Fibroblast of lung (primary cell): ENCODE measurements at regions not wholly inside any gene's neighbourhood (a gene's known extent, or its start where the extent isn't known, plus 50 kb on each side); places are given as distances from the start of the nearest gene placed in this dataset.

Experiments used
- EZH2 ChIP-seq: IDR thresholded peaks from 2 replicates; pipeline ENCODE4 v1.5.1; 2012; ENCODE audit warnings: low read length, control low read depth, mild to moderate bottlenecking; ENCODE audit errors: missing control alignments
- TF ChIP-seq, protein P1 (sequence below), 2 donors: IDR thresholded peaks in 1 of 2; conservative IDR thresholded peaks in 1 of 2; 1 replicate in 1 of 2; 2 replicates in 1 of 2; pipeline ENCODE4 v1.5.1; 2011 to 2012; ENCODE audit warnings: low read length in 2 of 2, control low read depth in 1 of 2, inconsistent platforms in 1 of 2, low read depth in 1 of 2, mild to moderate bottlenecking in 1 of 2

DNA sequence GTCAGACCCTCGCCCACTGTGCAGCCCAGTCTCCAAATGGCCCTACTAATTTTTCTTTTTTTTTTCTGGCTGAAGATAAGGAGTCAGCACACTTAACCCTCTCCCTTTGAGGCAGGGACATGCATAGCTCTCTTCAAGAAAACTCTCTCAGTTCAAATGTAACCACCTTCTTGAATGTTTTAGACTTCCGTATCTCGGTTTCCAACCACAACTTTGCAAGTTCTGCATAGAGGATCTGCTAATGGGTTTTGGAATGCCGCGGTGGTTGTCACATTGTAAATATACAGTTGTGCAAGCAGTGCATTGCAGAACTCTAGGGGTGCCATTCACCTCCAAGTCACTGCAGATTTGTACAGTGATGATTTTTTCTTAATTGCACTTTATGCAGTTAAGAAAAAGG, 59.4 kb upstream of the SLC35B3 start:
- no peak for TF ChIP-seq EZH2
- TF ChIP-seq, protein P1, sequence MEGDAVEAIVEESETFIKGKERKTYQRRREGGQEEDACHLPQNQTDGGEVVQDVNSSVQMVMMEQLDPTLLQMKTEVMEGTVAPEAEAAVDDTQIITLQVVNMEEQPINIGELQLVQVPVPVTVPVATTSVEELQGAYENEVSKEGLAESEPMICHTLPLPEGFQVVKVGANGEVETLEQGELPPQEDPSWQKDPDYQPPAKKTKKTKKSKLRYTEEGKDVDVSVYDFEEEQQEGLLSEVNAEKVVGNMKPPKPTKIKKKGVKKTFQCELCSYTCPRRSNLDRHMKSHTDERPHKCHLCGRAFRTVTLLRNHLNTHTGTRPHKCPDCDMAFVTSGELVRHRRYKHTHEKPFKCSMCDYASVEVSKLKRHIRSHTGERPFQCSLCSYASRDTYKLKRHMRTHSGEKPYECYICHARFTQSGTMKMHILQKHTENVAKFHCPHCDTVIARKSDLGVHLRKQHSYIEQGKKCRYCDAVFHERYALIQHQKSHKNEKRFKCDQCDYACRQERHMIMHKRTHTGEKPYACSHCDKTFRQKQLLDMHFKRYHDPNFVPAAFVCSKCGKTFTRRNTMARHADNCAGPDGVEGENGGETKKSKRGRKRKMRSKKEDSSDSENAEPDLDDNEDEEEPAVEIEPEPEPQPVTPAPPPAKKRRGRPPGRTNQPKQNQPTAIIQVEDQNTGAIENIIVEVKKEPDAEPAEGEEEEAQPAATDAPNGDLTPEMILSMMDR (conservative IDR thresholded peaks at IDR 0.05 in 1 of 2, IDR thresholded peaks at IDR 0.05 in 1 of 2; ENCODE audit: low read depth in 1 of 2, low read length in 2 of 2), result no peak
